ENCODE measurements at regions not wholly inside any gene's neighbourhood (a gene's known extent, or its start where the extent isn't known, plus 50 kb on each side); places are given as distances from the start of the nearest gene placed in this dataset.

- no peak for DNase-seq
Measured at GRCh38 chr14:94682061-94682516, 69.9 kb downstream of the SERPINA3 start.

GRCh38 chr14:94681300-94682060 is 69.3 kb downstream of the SERPINA3 start:
- no peak for DNase-seq

- DNase-seq, result no peak
Measured at GRCh38 chr14:94680862-94681288, 68.7 kb downstream of the SERPINA3 start.

- no peak for DNase-seq
Measured at GRCh38 chr14:94679937-94680861, 68.0 kb downstream of the SERPINA3 start.

- no peak for DNase-seq
Measured at GRCh38 chr14:94679106-94679810, 67.1 kb downstream of the SERPINA3 start.

GRCh38 chr14:94677747-94678146 is 65.6 kb downstream of the SERPINA3 start:
- no peak for DNase-seq

- no peak for DNase-seq
Measured at GRCh38 chr14:94677213-94677612, 65.0 kb downstream of the SERPINA3 start.

GRCh38 chr14:94676495-94677185 is 64.4 kb downstream of the SERPINA3 start:
- no peak for DNase-seq

GRCh38 chr14:94675036-94675435 is 62.8 kb downstream of the SERPINA3 start:
- no peak for DNase-seq

GRCh38 chr14:94673781-94674231 is 61.6 kb downstream of the SERPINA3 start:
- DNase-seq, result no peak

All from NCI-H748 treated with DMSO at 0.1 percent for 48 hours (cell line).